Testis (tissue), 2 donors: ENCODE measurements at regions not wholly inside any gene's neighbourhood (a gene's known extent, or its start where the extent isn't known, plus 50 kb on each side); places are given as distances from the start of the nearest gene placed in this dataset.

Source experiments
- DNase-seq: peaks from one replicate; pipeline ENCODE4 v3.0.0-alpha.2; 2019
- H3K27ac ChIP-seq, 2 donors: fragments of 200-600 bp; sonication (generic); one replicate each; pipeline ENCODE4 v1.5.1; 2019
- H3K27me3 ChIP-seq: fragments of 200-600 bp; sonication (generic); one replicate; pipeline ENCODE4 v1.5.1; 2019
- H3K36me3 ChIP-seq: fragments of 200-600 bp; sonication (generic); one replicate; pipeline ENCODE4 v1.5.1; 2017; ENCODE audit warnings: low read depth; ENCODE audit errors: missing control alignments
- H3K4me1 ChIP-seq: fragments of 200-600 bp; sonication (generic); one replicate; pipeline ENCODE4 v1.5.1; 2019
- H3K4me3 ChIP-seq, 2 donors: fragments of 200-600 bp; sonication (generic); one replicate each; pipeline ENCODE4 v1.5.1; 2017 to 2019
- H3K9me3 ChIP-seq: fragments of 200-600 bp; sonication (generic); one replicate; pipeline ENCODE4 v1.5.1; 2017
- POLR2A ChIP-seq: fragments of 450-650 bp; IDR thresholded peaks from one replicate; pipeline ENCODE4 v1.6.1; 2017; ENCODE audit warnings: antibody characterized with exemption, mild to moderate bottlenecking, moderate library complexity
- whole genome bisulfite sequencing, 2 donors: methylation state at CpG; one replicate each; pipeline ENCODE4 v1.1.5; 2018; 5-methylcytosine and 5-hydroxymethylcytosine counted together
- intact Hi-C: fragments of 100-400 bp; cut with DNase I; formaldehyde crosslinking; loops from one replicate; pipeline ENCODE4 v1.15.1; 2023; ENCODE audit warnings: low total_unique reads
- TF ChIP-seq, protein P1 (sequence below), 3 experiments: fragments of 450-650 bp in 2 of 3; fragments of 200-600 bp in 1 of 3; sonication (generic) in 1 of 3; IDR thresholded peaks; one replicate each; pipeline ENCODE4 v1.5.1; 2016 to 2019; ENCODE audit warnings: antibody characterized with exemption in 3 of 3, mild to moderate bottlenecking in 2 of 3, moderate library complexity in 1 of 3

DNA sequence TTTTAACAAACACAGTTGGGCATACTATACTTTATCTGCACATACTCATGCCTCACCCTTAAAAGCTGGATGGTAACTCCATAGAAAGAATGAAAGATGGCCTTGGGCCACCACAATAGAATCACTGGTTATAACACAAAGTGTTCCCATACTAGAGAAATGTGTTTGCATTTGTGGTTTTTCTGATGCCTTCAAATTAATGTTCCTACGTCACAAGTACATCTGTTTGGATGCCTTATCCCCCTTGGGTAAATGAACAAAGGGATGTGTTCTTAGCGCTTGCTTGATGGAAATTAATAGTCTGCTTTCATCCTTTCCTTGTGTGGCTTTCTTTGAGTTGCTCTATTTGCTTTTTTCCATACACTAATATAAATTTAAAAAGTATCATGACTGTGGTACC is 291.1 kb upstream of the PDE4D start:
- no peaks in the 10 kb centered on the region for H3K27me3 ChIP-seq
- no peak overlapping the region for H3K4me3 ChIP-seq
- no peak overlapping the region for H3K27ac ChIP-seq
- TF ChIP-seq POLR2A: no peak
- TF ChIP-seq, protein P1, sequence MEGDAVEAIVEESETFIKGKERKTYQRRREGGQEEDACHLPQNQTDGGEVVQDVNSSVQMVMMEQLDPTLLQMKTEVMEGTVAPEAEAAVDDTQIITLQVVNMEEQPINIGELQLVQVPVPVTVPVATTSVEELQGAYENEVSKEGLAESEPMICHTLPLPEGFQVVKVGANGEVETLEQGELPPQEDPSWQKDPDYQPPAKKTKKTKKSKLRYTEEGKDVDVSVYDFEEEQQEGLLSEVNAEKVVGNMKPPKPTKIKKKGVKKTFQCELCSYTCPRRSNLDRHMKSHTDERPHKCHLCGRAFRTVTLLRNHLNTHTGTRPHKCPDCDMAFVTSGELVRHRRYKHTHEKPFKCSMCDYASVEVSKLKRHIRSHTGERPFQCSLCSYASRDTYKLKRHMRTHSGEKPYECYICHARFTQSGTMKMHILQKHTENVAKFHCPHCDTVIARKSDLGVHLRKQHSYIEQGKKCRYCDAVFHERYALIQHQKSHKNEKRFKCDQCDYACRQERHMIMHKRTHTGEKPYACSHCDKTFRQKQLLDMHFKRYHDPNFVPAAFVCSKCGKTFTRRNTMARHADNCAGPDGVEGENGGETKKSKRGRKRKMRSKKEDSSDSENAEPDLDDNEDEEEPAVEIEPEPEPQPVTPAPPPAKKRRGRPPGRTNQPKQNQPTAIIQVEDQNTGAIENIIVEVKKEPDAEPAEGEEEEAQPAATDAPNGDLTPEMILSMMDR (IDR thresholded peaks at IDR 0.05): no peak
- H3K4me1 ChIP-seq: no peaks in the 10 kb centered on the region
- intact Hi-C loops: no loop called here
- H3K36me3 ChIP-seq: no peaks in the 10 kb centered on the region
- WGBS, 2 donors: 72 to 80% methylated on average over 2 of the region's 2 CpGs
- no peak for DNase-seq
- no peaks in the 10 kb centered on the region for H3K9me3 ChIP-seq

DNA sequence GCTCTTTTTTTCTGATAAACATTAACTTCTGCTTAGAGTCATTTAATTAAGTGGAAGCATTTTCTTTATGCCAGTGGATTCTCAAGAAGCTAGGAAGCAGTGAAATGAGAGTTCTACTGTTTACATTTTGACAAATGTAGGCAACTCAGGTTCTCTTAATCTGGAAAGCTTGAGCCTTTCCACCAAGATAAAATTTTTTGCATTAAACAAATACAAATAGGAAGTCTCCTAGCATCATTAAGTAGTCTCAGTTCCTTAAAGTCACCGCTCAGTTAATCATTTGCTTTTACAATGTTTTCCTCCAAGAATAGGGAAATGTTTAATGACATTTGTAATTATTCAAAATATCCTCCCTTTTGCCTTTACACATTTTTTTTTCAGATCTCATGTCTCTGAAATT is 290.4 kb upstream of the PDE4D start:
- H3K9me3 ChIP-seq: no peaks in the 10 kb centered on the region
- TF ChIP-seq POLR2A: no peak
- TF ChIP-seq, protein P1 (IDR thresholded peaks at IDR 0.05): no peak
- no peaks in the 10 kb centered on the region for H3K36me3 ChIP-seq
- 65 to 88% methylated on average over 1 of the region's 1 CpG for WGBS, 2 donors
- DNase-seq: no peak
- no peaks in the 10 kb centered on the region for H3K27me3 ChIP-seq
- intact Hi-C loops: no loop called here
- H3K27ac ChIP-seq: no peak overlapping the region
- H3K4me3 ChIP-seq: no peak overlapping the region
- H3K4me1 ChIP-seq: no peaks in the 10 kb centered on the region

- H3K27me3 ChIP-seq: no peaks in the 10 kb centered on the region
- H3K36me3 ChIP-seq: no peaks in the 10 kb centered on the region
- DNase-seq: no peak
- no peak overlapping the region for H3K27ac ChIP-seq
- no peak for TF ChIP-seq POLR2A
- TF ChIP-seq, protein P1 (IDR thresholded peaks at IDR 0.05): no peak
- 57 to 66% methylated on average over 1 of the region's 1 CpG for WGBS, 2 donors
- H3K4me3 ChIP-seq: no peak overlapping the region
- H3K9me3 ChIP-seq: no peaks in the 10 kb centered on the region
- no peaks in the 10 kb centered on the region for H3K4me1 ChIP-seq
- intact Hi-C loops: no loop called here
Measured at GRCh38 chr5:60178101-60178500, 284.6 kb upstream of the PDE4D start.

GRCh38 chr5:60177596-60177995 is 284.1 kb upstream of the PDE4D start:
- no peak for DNase-seq
- TF ChIP-seq POLR2A: no peak
- TF ChIP-seq, protein P1 (IDR thresholded peaks at IDR 0.05): no peak
- no peak overlapping the region for H3K27ac ChIP-seq
- H3K36me3 ChIP-seq: no peaks in the 10 kb centered on the region
- H3K4me3 ChIP-seq: no peak overlapping the region
- H3K9me3 ChIP-seq: no peaks in the 10 kb centered on the region
- intact Hi-C loops: no loop called here
- no peaks in the 10 kb centered on the region for H3K27me3 ChIP-seq
- H3K4me1 ChIP-seq: no peaks in the 10 kb centered on the region
- 72 to 80% methylated on average over 4 of the region's 4 CpGs for WGBS, 2 donors

GRCh38 chr5:60173667-60174066 is 280.1 kb upstream of the PDE4D start:
- intact Hi-C loops: no loop called here
- TF ChIP-seq, protein P1 (IDR thresholded peaks at IDR 0.05): no peak

More at GRCh38 chr5:60173667-60174066, 280.1 kb upstream of the PDE4D start:
- H3K9me3 ChIP-seq: no peaks in the 10 kb centered on the region
- H3K27me3 ChIP-seq: no peaks in the 10 kb centered on the region
- H3K4me3 ChIP-seq: no peak overlapping the region
- H3K36me3 ChIP-seq: no peaks in the 10 kb centered on the region
- H3K27ac ChIP-seq: no peak overlapping the region
- no peak for DNase-seq
- no peaks in the 10 kb centered on the region for H3K4me1 ChIP-seq
